ENCODE measurements at regions not wholly inside any gene's neighbourhood (a gene's known extent, or its start where the extent isn't known, plus 50 kb on each side); places are given as distances from the start of the nearest gene placed in this dataset.
"Not testable (repeated sequence)": the region's sequence is repeated elsewhere in the genome, so short reads cannot be mapped to it uniquely, and the experiment has no call there.

DNA sequence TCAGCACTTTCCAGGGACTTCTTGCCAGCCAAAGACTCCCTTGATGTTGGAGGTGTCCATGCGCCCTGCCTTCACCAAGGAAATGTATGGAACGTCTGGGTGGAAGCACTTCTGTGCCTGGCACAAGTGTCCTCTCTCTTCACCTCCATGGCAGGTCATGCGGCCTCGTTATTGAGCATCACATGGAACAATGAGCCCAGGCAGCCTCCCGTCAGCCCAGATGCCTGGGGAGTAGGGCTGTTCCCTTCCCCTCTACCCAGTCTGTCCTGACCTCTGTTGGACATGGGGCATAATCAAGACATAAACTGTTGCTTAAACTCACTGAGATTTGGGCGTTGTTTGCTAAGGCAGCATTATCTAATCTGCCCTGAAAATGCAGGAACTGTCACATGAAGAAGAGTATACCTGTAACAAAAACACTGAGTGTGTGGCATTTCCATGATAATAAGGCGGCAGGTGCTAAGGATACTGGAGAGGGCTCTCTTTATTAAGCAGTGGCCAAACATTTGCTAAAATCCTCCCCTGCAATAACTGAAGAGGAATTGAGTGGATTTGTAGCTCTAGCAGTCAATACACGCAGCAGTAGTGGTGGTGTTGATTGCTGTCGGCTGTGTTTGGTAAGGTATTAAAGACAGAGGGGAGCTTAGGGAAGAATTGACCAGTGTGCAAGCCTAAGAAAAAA lies 338.2 kb upstream of the ATP10A start:
- Histone ChIP-seq H3K9me3 (ENCODE audit: control insufficient read depth, insufficient read depth, low read length) (no peaks in the 10 kb centered on the region), H3K4me1 (ENCODE audit: control insufficient read depth, insufficient read depth, low read length) (peaks cover 5% of the 10 kb centered on the region), H3K36me3 (ENCODE audit: control insufficient read depth, insufficient read depth, low read length) (no peaks in the 10 kb centered on the region), H3K4me3 (ENCODE audit: low read length) (no peak overlapping the region), H3K27me3 (ENCODE audit: control insufficient read depth, insufficient read depth, low read length) (no peaks in the 10 kb centered on the region), H3K27ac (ENCODE audit: low read length) (peak overlapping the region; percentile 53)
- DNase-seq (ENCODE audit: low read depth, low spot score): peak; percentile 5
- WGBS (ENCODE audit: insufficient coverage, insufficient read length): no CpG with 5 or more reads among the region's 9 CpGs

DNA sequence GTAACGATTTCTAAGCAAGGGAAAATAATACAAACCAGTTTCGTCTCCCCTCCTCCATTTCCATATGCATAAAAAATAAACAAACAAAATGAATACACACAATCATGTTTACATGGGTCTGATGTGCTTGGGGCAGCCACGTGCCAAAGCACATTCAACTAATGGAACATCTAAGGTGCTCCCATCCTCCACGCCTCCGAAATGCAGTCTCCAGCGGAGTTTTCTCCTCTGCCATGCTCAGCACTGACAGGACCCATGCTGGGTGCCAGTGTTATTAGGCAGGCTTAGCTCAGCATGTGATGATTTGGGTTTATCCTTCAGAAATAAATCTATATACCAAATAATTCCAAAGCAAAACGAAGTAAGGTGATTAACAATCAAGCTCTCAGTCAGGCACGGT lies 337.3 kb upstream of the ATP10A start:
- H3K9me3 ChIP-seq (ENCODE audit: control insufficient read depth, insufficient read depth, low read length): no peaks in the 10 kb centered on the region
- no peaks in the 10 kb centered on the region for H3K36me3 ChIP-seq (ENCODE audit: control insufficient read depth, insufficient read depth, low read length)
- peaks cover 5% of the 10 kb centered on the region for H3K4me1 ChIP-seq (ENCODE audit: control insufficient read depth, insufficient read depth, low read length)
- WGBS (ENCODE audit: insufficient coverage, insufficient read length): no CpG with 5 or more reads among the region's 8 CpGs
- no peak overlapping the region for H3K27ac ChIP-seq (ENCODE audit: low read length)
- no peak for DNase-seq (ENCODE audit: low read depth, low spot score)
- H3K27me3 ChIP-seq (ENCODE audit: control insufficient read depth, insufficient read depth, low read length): no peaks in the 10 kb centered on the region
- no peak overlapping the region for H3K4me3 ChIP-seq (ENCODE audit: low read length)

DNA sequence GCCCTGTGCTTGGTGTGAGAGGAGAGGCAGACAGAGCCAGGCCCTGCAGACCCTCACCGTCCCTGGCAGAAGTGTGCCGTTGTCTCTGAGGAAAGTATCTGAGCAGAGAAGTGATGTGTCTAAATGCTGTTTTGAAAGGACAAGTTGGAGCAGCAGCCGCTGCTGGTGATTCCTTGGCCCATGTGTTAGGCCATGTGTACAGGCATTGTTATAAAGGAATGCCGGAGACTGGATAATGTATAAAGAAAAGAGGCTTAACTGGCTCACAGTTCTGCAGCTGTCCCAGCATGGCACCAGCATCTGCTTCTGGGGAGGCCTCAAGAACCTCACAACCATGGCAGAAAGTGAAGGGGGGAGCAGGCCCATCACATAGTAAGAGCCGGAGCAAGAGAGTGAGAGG lies 334.6 kb upstream of the ATP10A start:
- no peak overlapping the region for H3K4me3 ChIP-seq (ENCODE audit: low read length)
- peaks cover 5% of the 10 kb centered on the region for H3K4me1 ChIP-seq (ENCODE audit: control insufficient read depth, insufficient read depth, low read length)
- no peak overlapping the region for H3K27ac ChIP-seq (ENCODE audit: low read length)
- no peaks in the 10 kb centered on the region for H3K9me3 ChIP-seq (ENCODE audit: control insufficient read depth, insufficient read depth, low read length)
- DNase-seq (ENCODE audit: low read depth, low spot score): no peak
- no CpG with 5 or more reads among the region's 5 CpGs for WGBS (ENCODE audit: insufficient coverage, insufficient read length)
- H3K27me3 ChIP-seq (ENCODE audit: control insufficient read depth, insufficient read depth, low read length): no peaks in the 10 kb centered on the region
- H3K36me3 ChIP-seq (ENCODE audit: control insufficient read depth, insufficient read depth, low read length): no peaks in the 10 kb centered on the region

DNA sequence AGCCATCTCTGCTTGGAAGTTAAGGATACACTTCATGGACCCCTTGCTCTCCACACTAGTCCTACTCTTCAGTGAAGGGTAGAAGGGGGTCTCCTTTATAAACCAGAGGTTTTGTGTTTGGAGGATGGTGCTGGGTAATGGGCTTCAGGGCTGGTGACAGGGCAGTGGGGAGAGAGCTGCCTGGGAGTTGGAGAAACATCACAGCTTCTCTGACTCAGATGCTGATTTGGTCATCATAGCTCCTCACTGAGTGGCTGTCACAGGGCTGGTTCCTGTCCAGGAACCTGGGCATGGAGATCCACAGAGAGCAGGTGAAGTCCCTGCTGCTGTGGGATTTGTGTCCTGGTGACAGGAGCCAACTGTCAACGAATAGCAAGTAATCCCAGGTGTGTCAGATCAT lies 333.9 kb upstream of the ATP10A start:
- Histone ChIP-seq H3K27ac (ENCODE audit: low read length) (no peak overlapping the region), H3K9me3 (ENCODE audit: control insufficient read depth, insufficient read depth, low read length) (no peaks in the 10 kb centered on the region), H3K27me3 (ENCODE audit: control insufficient read depth, insufficient read depth, low read length) (no peaks in the 10 kb centered on the region), H3K4me1 (ENCODE audit: control insufficient read depth, insufficient read depth, low read length) (peaks cover 3% of the 10 kb centered on the region), H3K4me3 (ENCODE audit: low read length) (no peak overlapping the region), H3K36me3 (ENCODE audit: control insufficient read depth, insufficient read depth, low read length) (no peaks in the 10 kb centered on the region)
- no CpG with 5 or more reads among the region's 1 CpG for WGBS (ENCODE audit: insufficient coverage, insufficient read length)
- DNase-seq (ENCODE audit: low read depth, low spot score): no peak

DNA sequence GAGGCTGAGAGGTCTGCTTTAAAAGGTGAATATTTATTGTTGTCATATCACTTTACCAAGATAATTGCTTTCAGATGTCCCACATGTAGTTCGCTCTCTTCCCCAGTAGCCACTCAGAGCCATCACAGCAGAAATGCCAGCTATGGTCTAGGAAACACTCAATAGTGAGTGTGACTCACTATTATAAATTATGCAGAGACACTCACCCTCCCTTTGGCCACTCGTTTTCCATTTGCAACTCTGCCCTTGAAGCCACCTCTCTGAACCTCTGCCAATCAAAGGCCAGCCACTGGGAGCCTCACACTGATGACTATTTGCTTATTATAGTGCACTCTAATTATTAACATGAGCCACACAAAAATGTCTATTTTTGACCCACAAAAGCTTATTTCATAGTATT lies 328.1 kb upstream of the ATP10A start:
- whole genome bisulfite sequencing (ENCODE audit: insufficient coverage, insufficient read length): no CpG with 5 or more reads among the region's 2 CpGs
- Histone ChIP-seq H3K27me3 (ENCODE audit: control insufficient read depth, insufficient read depth, low read length) (no peaks in the 10 kb centered on the region), H3K4me3 (ENCODE audit: low read length) (no peak overlapping the region), H3K36me3 (ENCODE audit: control insufficient read depth, insufficient read depth, low read length) (no peaks in the 10 kb centered on the region), H3K4me1 (ENCODE audit: control insufficient read depth, insufficient read depth, low read length) (no peaks in the 10 kb centered on the region), H3K27ac (ENCODE audit: low read length) (no peak overlapping the region), H3K9me3 (ENCODE audit: control insufficient read depth, insufficient read depth, low read length) (no peaks in the 10 kb centered on the region)
- no peak for DNase-seq (ENCODE audit: low read depth, low spot score)

DNA sequence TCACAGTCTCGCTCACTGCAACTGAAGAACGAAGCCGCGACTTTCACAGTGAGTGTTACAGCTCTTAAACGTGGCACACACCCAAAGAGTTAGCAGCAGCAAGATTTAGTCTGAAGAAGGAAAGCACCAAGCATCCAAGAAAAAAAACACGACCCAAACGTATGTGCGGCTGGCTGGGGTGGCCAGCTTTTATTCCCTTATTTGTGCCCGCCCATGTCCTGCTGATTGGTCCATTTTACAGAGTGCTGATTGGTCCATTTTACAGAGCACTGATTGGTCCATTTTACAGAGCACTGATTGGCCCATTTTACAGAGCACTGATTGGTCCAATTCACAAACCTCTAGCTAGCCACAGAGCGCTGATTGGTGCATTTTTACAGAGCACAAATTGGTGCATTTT lies 323.0 kb upstream of the ATP10A start:
- H3K4me1 ChIP-seq (ENCODE audit: control insufficient read depth, insufficient read depth, low read length); H3K4me3 ChIP-seq (ENCODE audit: low read length); H3K27me3 ChIP-seq (ENCODE audit: control insufficient read depth, insufficient read depth, low read length); H3K9me3 ChIP-seq (ENCODE audit: control insufficient read depth, insufficient read depth, low read length); H3K36me3 ChIP-seq (ENCODE audit: control insufficient read depth, insufficient read depth, low read length); DNase-seq (ENCODE audit: low read depth, low spot score); H3K27ac ChIP-seq (ENCODE audit: low read length): not testable (repeated sequence)
- no CpG with 5 or more reads among the region's 10 CpGs for WGBS (ENCODE audit: insufficient coverage, insufficient read length)

DNA sequence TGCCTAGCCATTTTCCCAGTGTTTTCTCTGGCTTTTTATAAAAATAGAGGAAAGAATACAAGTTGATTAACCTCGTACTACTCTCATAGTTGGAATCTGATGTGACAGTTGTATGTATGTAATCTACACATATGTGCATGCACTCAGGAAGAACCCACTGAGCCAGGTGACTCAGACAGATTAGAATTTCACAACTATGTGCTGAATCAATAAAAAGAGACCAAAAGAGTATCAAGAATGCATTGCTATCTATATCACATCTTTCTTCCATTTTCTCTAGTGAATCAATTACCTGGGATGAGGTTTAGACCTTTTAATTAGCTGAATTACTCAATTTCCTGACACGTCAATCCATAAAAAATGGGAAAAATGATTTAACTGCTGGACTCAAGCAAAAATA lies 319.3 kb upstream of the ATP10A start:
- no peaks in the 10 kb centered on the region for H3K27me3 ChIP-seq (ENCODE audit: control insufficient read depth, insufficient read depth, low read length)
- no peak for DNase-seq (ENCODE audit: low read depth, low spot score)
- H3K4me1 ChIP-seq (ENCODE audit: control insufficient read depth, insufficient read depth, low read length): 0 out of 2 replicates have a peak, but pooled peaks cover 2% of the 10 kb centered on the region
- no peaks in the 10 kb centered on the region for H3K9me3 ChIP-seq (ENCODE audit: control insufficient read depth, insufficient read depth, low read length)
- H3K4me3 ChIP-seq (ENCODE audit: low read length): no peak overlapping the region
- no CpG with 5 or more reads among the region's 2 CpGs for WGBS (ENCODE audit: insufficient coverage, insufficient read length)
- no peak overlapping the region for H3K27ac ChIP-seq (ENCODE audit: low read length)
- no peaks in the 10 kb centered on the region for H3K36me3 ChIP-seq (ENCODE audit: control insufficient read depth, insufficient read depth, low read length)

DNA sequence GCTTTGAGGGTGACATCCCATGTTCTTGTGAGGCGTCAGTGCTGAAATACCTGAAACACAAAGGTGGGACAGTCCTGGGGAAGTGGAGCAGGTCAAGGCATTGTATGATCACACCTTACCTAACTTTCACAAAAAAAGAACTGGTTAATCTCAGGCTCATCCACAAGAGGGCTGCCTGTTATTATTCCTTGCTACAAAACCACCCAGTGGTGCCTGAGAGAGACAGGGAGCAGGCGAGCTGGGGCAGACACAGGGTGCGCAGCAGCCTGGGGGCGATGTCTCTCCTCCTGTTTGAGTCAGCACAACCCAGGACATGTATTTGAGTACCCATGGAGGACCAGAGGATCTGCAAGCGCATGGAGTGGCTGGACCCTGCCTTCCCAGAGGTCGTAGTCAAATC lies 316.8 kb upstream of the ATP10A start:
- Histone ChIP-seq H3K27ac (ENCODE audit: low read length) (no peak overlapping the region), H3K4me3 (ENCODE audit: low read length) (no peak overlapping the region), H3K36me3 (ENCODE audit: control insufficient read depth, insufficient read depth, low read length) (no peaks in the 10 kb centered on the region), H3K27me3 (ENCODE audit: control insufficient read depth, insufficient read depth, low read length) (no peaks in the 10 kb centered on the region), H3K4me1 (ENCODE audit: control insufficient read depth, insufficient read depth, low read length) (0 out of 2 replicates have a peak, but pooled peaks cover 2% of the 10 kb centered on the region), H3K9me3 (ENCODE audit: control insufficient read depth, insufficient read depth, low read length) (no peaks in the 10 kb centered on the region)
- DNase-seq (ENCODE audit: low read depth, low spot score): peak; percentile 63
- no CpG with 5 or more reads among the region's 6 CpGs for WGBS (ENCODE audit: insufficient coverage, insufficient read length)

DNA sequence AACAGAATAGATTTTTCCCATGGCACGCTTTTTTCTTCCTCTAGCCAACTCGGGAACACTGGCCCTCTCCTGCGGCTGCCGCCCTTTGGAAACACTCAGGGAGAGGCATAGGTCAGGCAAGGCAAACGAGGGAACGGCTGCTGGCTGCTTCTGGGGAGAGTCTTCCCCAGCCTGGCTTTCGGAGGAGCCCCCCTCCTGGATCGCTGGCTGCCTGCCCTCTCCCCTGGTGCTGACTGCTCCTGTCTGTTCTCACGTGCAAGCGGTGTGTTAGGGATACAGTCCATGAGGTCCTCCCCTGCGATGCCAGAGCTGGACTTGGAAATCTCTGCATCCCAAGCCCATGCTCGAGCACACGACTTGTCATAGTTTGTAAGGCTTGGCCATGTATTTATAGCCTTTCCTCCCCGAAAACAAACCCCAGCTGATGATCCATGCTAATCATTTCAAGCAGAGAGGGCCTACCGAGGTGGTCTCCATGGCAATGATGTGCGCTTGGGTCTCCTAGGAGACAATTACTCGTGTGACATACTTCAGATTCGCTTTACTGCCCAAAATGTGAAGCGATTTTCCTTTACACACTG lies 315.6 kb upstream of the ATP10A start:
- no peaks in the 10 kb centered on the region for H3K36me3 ChIP-seq (ENCODE audit: control insufficient read depth, insufficient read depth, low read length)
- no peak for DNase-seq (ENCODE audit: low read depth, low spot score)
- H3K4me3 ChIP-seq (ENCODE audit: low read length): no peak overlapping the region
- H3K27me3 ChIP-seq (ENCODE audit: control insufficient read depth, insufficient read depth, low read length): no peaks in the 10 kb centered on the region
- 0 out of 2 replicates have a peak, but pooled peaks cover 2% of the 10 kb centered on the region for H3K4me1 ChIP-seq (ENCODE audit: control insufficient read depth, insufficient read depth, low read length)
- no peaks in the 10 kb centered on the region for H3K9me3 ChIP-seq (ENCODE audit: control insufficient read depth, insufficient read depth, low read length)
- no peak overlapping the region for H3K27ac ChIP-seq (ENCODE audit: low read length)
- no CpG with 5 or more reads among the region's 19 CpGs for WGBS (ENCODE audit: insufficient coverage, insufficient read length)

DNA sequence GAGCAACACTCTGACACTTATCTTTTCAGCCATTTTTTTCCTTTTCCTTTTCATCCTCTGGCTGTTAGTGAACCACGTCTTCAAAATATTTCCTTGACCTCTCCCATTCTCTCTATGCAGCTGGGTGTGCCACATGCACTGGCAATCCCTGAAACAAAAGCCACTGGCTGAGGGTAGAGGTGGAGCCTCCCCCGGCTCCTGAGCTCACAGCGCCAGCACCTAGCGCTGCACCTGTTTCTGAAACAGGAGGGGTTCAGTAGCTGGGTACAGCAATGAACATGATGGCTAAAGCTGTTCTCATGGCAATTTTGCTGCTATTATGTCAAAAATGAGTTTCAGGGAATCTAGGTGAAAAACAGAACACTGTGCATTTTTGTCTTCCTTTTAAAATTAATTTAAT lies 314.7 kb upstream of the ATP10A start:
- no peaks in the 10 kb centered on the region for H3K36me3 ChIP-seq (ENCODE audit: control insufficient read depth, insufficient read depth, low read length)
- DNase-seq (ENCODE audit: low read depth, low spot score): no peak
- WGBS (ENCODE audit: insufficient coverage, insufficient read length): no CpG with 5 or more reads among the region's 4 CpGs

DNA sequence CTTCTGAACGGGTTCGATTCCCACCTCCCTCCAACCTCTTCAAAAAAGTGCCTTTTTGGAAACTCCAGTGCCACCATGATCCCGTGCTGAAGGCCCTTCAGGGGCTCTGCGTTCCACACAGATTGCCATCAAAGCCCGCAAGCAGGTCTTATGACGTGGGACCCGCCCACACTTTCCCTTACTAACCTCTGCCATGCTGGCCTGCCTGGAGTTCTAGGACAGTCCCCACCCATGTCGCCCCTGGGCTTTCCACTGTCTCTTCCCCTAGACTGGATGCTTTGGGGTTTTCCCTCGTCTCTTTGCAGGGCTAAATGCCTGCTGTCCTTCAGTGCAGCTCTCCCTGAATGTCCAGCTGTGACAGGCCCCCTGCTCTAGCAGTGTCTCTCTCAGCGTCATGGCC lies 313.7 kb upstream of the ATP10A start:
- no peaks in the 10 kb centered on the region for H3K9me3 ChIP-seq (ENCODE audit: control insufficient read depth, insufficient read depth, low read length)
- DNase-seq (ENCODE audit: low read depth, low spot score): no peak
- H3K4me1 ChIP-seq (ENCODE audit: control insufficient read depth, insufficient read depth, low read length): 0 out of 2 replicates have a peak, but pooled peaks cover 2% of the 10 kb centered on the region
- no peak overlapping the region for H3K4me3 ChIP-seq (ENCODE audit: low read length)
- H3K27me3 ChIP-seq (ENCODE audit: control insufficient read depth, insufficient read depth, low read length): no peaks in the 10 kb centered on the region
- no peak overlapping the region for H3K27ac ChIP-seq (ENCODE audit: low read length)
- no CpG with 5 or more reads among the region's 10 CpGs for WGBS (ENCODE audit: insufficient coverage, insufficient read length)
- no peaks in the 10 kb centered on the region for H3K36me3 ChIP-seq (ENCODE audit: control insufficient read depth, insufficient read depth, low read length)

More for the DNA sequence above, 314.7 kb upstream of the ATP10A start:
- Histone ChIP-seq H3K4me1 (ENCODE audit: control insufficient read depth, insufficient read depth, low read length) (0 out of 2 replicates have a peak, but pooled peaks cover 2% of the 10 kb centered on the region), H3K27ac (ENCODE audit: low read length) (no peak overlapping the region), H3K9me3 (ENCODE audit: control insufficient read depth, insufficient read depth, low read length) (no peaks in the 10 kb centered on the region), H3K27me3 (ENCODE audit: control insufficient read depth, insufficient read depth, low read length) (no peaks in the 10 kb centered on the region), H3K4me3 (ENCODE audit: low read length) (no peak overlapping the region)
